GM12873 (cell line): ENCODE measurements at regions not wholly inside any gene's neighbourhood (a gene's known extent, or its start where the extent isn't known, plus 50 kb on each side); places are given as distances from the start of the nearest gene placed in this dataset.

Experiments used
- TF ChIP-seq, protein P1 (sequence below): IDR thresholded peaks from 2 replicates; pipeline ENCODE4 v1.5.1; 2012; ENCODE audit warnings: low read depth, mild to moderate bottlenecking, moderate library complexity, low read length, control low read depth; ENCODE audit not compliant: insufficient read depth; ENCODE audit errors: missing control alignments

- TF ChIP-seq, protein P1, sequence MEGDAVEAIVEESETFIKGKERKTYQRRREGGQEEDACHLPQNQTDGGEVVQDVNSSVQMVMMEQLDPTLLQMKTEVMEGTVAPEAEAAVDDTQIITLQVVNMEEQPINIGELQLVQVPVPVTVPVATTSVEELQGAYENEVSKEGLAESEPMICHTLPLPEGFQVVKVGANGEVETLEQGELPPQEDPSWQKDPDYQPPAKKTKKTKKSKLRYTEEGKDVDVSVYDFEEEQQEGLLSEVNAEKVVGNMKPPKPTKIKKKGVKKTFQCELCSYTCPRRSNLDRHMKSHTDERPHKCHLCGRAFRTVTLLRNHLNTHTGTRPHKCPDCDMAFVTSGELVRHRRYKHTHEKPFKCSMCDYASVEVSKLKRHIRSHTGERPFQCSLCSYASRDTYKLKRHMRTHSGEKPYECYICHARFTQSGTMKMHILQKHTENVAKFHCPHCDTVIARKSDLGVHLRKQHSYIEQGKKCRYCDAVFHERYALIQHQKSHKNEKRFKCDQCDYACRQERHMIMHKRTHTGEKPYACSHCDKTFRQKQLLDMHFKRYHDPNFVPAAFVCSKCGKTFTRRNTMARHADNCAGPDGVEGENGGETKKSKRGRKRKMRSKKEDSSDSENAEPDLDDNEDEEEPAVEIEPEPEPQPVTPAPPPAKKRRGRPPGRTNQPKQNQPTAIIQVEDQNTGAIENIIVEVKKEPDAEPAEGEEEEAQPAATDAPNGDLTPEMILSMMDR: no peak
Observed at GRCh38 chr12:93018610-93019009, 89.5 kb upstream of the EEA1 start.

GRCh38 chr12:93019212-93019927 is 90.3 kb upstream of the EEA1 start:
- TF ChIP-seq, protein P1: no peak

DNA sequence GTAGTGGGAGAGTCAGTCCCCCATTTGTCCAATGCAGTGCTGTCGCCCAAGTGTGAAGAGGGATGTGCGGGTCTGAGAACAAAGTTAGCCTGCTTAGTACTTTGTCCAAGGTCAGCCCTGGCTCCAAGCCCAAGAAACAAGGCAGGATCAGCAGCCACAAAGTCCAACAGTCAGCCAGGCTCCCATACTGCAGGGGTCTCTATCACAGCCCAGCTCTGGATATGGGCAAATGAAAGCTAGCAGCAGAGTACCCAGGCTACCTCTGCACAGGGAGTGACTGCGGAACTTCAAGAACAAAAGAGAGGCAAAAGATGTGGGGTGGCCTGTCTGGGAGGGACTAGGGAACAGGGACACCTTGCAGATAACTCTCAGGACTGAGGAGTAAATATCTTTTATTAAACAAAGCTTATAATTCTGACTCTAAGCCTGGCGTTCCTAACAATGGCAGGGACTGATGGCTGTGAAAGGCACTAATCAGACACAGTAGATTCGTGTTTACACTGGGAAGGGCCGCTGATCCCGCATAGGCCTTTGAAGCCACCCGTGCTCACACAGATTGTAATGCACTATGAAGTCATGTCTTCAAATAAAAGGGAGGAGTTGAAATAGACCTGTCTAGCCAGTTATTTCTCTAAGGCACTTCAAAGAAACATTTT is 91.0 kb upstream of the EEA1 start:
- TF ChIP-seq, protein P1: no peak

GRCh38 chr12:93020631-93021597 is 91.8 kb upstream of the EEA1 start:
- TF ChIP-seq, protein P1: no peak

- TF ChIP-seq, protein P1: no peak
Observed at GRCh38 chr12:93022603-93023340, 93.7 kb upstream of the EEA1 start.

DNA sequence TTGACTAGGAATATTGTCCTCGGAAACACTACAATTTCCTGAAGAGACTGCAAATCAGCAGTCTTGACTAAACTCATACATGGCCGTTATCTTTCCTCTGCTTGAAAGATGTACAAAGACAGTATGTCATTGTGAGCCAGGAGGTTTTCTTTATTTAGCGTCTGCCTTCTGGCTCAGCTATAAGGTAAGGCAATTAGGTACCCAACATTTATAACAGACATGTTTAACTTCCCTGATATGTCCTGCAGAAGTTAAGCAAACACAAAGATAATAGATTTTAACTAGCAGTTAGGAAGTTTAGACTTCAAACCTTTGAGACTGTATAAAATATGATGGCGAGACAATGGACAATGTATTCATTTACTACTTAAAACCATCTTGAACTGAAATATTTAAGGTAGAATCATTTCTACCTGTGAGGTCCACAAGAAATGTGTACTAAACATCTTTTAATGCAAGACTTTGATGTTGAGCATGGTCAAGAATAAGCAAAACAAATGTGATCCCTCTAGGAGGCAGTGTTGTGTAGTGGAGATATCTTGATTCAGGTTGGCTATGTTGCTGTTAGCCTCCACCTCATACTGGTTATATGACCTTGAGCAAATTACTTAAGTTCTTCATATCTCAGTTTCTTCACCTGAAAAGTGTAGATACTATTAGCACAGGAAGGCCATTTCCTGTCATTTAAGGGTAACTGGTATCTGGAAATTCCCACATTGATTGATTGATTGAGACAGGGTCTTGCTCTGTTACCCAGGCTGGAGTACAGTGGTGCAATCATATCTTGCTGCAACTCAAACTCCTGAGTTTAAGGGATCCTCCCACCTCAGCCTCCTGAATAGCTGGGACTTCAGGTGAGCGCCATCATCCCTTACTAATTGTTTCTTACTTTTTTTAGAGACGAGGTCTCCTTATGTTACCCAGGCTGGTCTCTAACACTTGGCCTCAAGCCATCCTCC is 96.3 kb upstream of the EEA1 start:
- TF ChIP-seq, protein P1: peak; percentile 60
